Calu3 (cell line): ENCODE measurements at regions not wholly inside any gene's neighbourhood (a gene's known extent, or its start where the extent isn't known, plus 50 kb on each side); places are given as distances from the start of the nearest gene placed in this dataset.

Source experiments
- BruUV-seq: library from RNA; stranded (reverse); fragments of 400-500 nt; replicated peaks from 2 replicates; lab custom pipeline; 2021; lab: Mats Ljungman, UMichigan
- CTCF ChIA-PET: fragments of 300-600 bp; sonication (Branson Sonifier 250); formaldehyde crosslinking; loops from one replicate; lab custom pipeline; 2022; ENCODE audit warnings: antibody characterized with exemption; lab: Charles Lee
- DNase-seq: peaks from one replicate; pipeline ENCODE4 v3.0.0; 2022
- H3K27ac Mint-ChIP-seq: one replicate; pipeline ENCODE4 v1.8.0; 2022; ENCODE audit warnings: mixed read lengths; ENCODE audit not compliant: unreplicated experiment
- H3K27me3 Mint-ChIP-seq: one replicate; pipeline ENCODE4 v1.8.0; 2022; ENCODE audit warnings: mixed read lengths; ENCODE audit not compliant: unreplicated experiment
- H3K36me3 Mint-ChIP-seq: one replicate; pipeline ENCODE4 v1.8.0; 2022; ENCODE audit warnings: mild to moderate bottlenecking, moderate library complexity, mixed read lengths; ENCODE audit not compliant: insufficient read depth, unreplicated experiment
- H3K4me1 Mint-ChIP-seq: one replicate; pipeline ENCODE4 v1.8.0; 2022; ENCODE audit warnings: mild to moderate bottlenecking, low read depth, mixed read lengths; ENCODE audit not compliant: unreplicated experiment
- H3K4me3 Mint-ChIP-seq: one replicate; pipeline ENCODE4 v1.8.0; 2022; ENCODE audit warnings: mild to moderate bottlenecking, low read depth, moderate library complexity, mixed read lengths; ENCODE audit not compliant: unreplicated experiment
- H3K9me3 Mint-ChIP-seq: one replicate; pipeline ENCODE4 v1.8.0; 2022; ENCODE audit warnings: low read depth, mixed read lengths; ENCODE audit not compliant: unreplicated experiment
- intact Hi-C: fragments of 100-400 bp; cut with micrococcal nuclease; formaldehyde crosslinking; loops from one replicate; pipeline ENCODE4 v1.10.0; 2022; ENCODE audit not compliant: unreplicated experiment
- TF ChIP-seq, protein P1 (sequence below): fragments of 200-600 bp; IDR thresholded peaks from one replicate; pipeline ENCODE4 v1.8.0; 2022; ENCODE audit warnings: antibody characterized with exemption; ENCODE audit not compliant: unreplicated experiment

GRCh38 chr5:138702166-138703077 is 50.8 kb upstream of the CTNNA1 start:
- CTCF ChIA-PET, result interaction anchor here (0.7 to 1.7 kb wide), 3 partner anchors 13 to 85 kb away, joined by 6 read pairs; no protein-coding TSS in a partner anchor
- TF ChIP-seq, protein P1, sequence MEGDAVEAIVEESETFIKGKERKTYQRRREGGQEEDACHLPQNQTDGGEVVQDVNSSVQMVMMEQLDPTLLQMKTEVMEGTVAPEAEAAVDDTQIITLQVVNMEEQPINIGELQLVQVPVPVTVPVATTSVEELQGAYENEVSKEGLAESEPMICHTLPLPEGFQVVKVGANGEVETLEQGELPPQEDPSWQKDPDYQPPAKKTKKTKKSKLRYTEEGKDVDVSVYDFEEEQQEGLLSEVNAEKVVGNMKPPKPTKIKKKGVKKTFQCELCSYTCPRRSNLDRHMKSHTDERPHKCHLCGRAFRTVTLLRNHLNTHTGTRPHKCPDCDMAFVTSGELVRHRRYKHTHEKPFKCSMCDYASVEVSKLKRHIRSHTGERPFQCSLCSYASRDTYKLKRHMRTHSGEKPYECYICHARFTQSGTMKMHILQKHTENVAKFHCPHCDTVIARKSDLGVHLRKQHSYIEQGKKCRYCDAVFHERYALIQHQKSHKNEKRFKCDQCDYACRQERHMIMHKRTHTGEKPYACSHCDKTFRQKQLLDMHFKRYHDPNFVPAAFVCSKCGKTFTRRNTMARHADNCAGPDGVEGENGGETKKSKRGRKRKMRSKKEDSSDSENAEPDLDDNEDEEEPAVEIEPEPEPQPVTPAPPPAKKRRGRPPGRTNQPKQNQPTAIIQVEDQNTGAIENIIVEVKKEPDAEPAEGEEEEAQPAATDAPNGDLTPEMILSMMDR, result no peak

GRCh38 chr5:138701678-138702077 is 51.5 kb upstream of the CTNNA1 start:
- no peak overlapping the region for H3K27ac Mint-ChIP-seq
- H3K27me3 Mint-ChIP-seq, result no peaks in the 10 kb centered on the region
- TF ChIP-seq, protein P1, result no peak
- H3K9me3 Mint-ChIP-seq, result no peaks in the 10 kb centered on the region
- no TSS peak for BruUV-seq
- no peak for DNase-seq
- intact Hi-C loops, result no loop called here
- H3K36me3 Mint-ChIP-seq, result no peaks in the 10 kb centered on the region
- no peak overlapping the region for H3K4me3 Mint-ChIP-seq
- CTCF ChIA-PET, result no interaction called here
- no peaks in the 10 kb centered on the region for H3K4me1 Mint-ChIP-seq

More at GRCh38 chr5:138702166-138703077, 50.8 kb upstream of the CTNNA1 start:
- no peaks in the 10 kb centered on the region for H3K9me3 Mint-ChIP-seq
- H3K4me1 Mint-ChIP-seq, result no peaks in the 10 kb centered on the region
- H3K27ac Mint-ChIP-seq, result no peak overlapping the region
- DNase-seq, result no peak
- H3K27me3 Mint-ChIP-seq, result no peaks in the 10 kb centered on the region
- no TSS peak for BruUV-seq
- no peak overlapping the region for H3K4me3 Mint-ChIP-seq
- H3K36me3 Mint-ChIP-seq, result no peaks in the 10 kb centered on the region
- intact Hi-C loops, result no loop called here

DNA sequence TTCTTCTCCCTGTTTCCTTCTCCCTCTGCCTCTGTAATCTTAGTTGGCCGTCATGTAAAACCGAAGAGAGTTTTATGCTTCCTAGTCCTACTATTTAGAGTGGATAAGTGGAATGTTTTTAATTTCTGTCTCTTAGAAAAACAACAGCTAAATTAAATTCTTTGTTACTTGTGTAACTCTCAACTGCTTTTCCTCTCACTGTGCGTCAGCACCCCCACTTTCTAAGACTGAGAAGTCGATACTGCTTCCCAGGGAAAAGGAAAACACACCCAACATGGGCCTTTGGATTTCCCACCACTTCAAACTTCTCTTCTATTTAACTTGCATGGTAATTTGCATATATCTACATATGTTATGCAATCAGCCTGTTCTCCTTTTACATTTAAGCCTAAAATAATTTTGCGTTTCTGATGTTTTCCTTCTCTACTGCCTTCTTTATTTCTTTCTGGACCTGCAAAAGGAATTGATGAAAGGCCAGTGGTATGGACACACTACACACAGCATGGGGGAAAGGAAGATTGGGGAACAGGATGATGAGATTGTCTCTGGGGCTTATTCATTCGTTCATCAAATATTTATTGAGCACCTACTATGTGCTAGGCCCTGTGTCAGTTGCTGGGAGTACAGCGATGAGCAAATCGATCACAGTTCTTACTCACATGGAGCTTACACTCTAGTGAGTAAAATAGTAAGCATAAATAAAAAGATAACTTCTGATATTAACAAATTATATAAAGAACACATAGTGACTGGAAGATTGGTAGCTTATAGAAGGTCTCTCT is 52.5 kb upstream of the CTNNA1 start:
- H3K4me3 Mint-ChIP-seq, result no peak overlapping the region
- TF ChIP-seq, protein P1, result no peak
- no peaks in the 10 kb centered on the region for H3K4me1 Mint-ChIP-seq
- intact Hi-C loops, result no loop called here
- no peak for DNase-seq
- BruUV-seq, result no TSS peak
- no peaks in the 10 kb centered on the region for H3K9me3 Mint-ChIP-seq
- H3K36me3 Mint-ChIP-seq, result no peaks in the 10 kb centered on the region
- CTCF ChIA-PET, result no interaction called here
- no peak overlapping the region for H3K27ac Mint-ChIP-seq
- H3K27me3 Mint-ChIP-seq, result no peaks in the 10 kb centered on the region

- Mint-ChIP-seq H3K4me1 (no peaks in the 10 kb centered on the region), H3K4me3 (no peak overlapping the region), H3K27me3 (no peaks in the 10 kb centered on the region), H3K27ac (no peak overlapping the region), H3K36me3 (no peaks in the 10 kb centered on the region), H3K9me3 (no peaks in the 10 kb centered on the region)
- intact Hi-C loops, result no loop called here
- no TSS peak for BruUV-seq
- DNase-seq, result no peak
- TF ChIP-seq, protein P1, result no peak
- CTCF ChIA-PET, result interaction anchor here (0.6 to 1.1 kb wide), 2 partner anchors 26 to 121 kb away, joined by 4 read pairs; no protein-coding TSS in a partner anchor
Measured at GRCh38 chr5:138699482-138699881, 53.7 kb upstream of the CTNNA1 start.
